Loucy (cell line): ENCODE measurements at regions not wholly inside any gene's neighbourhood (a gene's known extent, or its start where the extent isn't known, plus 50 kb on each side); places are given as distances from the start of the nearest gene placed in this dataset.

Source experiments
- EZH2phosphoT487 ChIP-seq: fragments of 200-600 bp; IDR thresholded peaks from 2 replicates; pipeline ENCODE4 v1.6.1; 2018; ENCODE audit warnings: antibody characterized with exemption, mild to moderate bottlenecking, moderate library complexity, borderline replicate concordance
- TF ChIP-seq, protein P1 (sequence below): fragments of 200-600 bp; sonication (generic); conservative IDR thresholded peaks from 2 replicates; pipeline ENCODE4 v1.5.1; 2014; ENCODE audit warnings: mild to moderate bottlenecking, antibody characterized with exemption, low read length

DNA sequence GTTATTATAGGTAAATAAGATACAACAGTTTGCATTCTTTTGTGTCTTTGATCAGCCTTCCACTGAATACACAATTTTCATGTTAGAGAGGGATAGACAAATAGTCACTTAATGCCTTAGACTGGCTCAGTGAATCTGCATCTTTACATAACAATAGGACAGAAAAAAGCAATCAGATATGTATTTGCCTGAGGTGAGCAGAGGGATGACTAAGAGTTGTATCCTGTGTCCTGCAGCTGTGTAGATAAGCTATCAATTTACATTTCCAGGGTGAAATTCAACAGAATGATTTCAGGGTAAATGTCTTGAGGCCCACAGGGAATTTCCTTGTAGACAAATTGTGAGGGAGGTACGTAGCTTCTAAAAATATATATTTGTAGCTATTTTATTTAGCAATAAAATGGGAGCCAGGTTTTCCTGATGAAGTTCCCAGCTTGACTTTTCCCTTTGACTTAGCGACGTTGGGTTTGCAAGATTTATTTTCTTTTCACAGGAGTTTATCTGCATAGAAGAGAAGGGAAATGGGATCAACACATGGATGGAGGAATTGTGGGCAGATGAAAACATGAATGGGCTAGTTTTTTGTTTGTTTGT lies 586.1 kb upstream of the CDH6 start:
- TF ChIP-seq, protein P1, sequence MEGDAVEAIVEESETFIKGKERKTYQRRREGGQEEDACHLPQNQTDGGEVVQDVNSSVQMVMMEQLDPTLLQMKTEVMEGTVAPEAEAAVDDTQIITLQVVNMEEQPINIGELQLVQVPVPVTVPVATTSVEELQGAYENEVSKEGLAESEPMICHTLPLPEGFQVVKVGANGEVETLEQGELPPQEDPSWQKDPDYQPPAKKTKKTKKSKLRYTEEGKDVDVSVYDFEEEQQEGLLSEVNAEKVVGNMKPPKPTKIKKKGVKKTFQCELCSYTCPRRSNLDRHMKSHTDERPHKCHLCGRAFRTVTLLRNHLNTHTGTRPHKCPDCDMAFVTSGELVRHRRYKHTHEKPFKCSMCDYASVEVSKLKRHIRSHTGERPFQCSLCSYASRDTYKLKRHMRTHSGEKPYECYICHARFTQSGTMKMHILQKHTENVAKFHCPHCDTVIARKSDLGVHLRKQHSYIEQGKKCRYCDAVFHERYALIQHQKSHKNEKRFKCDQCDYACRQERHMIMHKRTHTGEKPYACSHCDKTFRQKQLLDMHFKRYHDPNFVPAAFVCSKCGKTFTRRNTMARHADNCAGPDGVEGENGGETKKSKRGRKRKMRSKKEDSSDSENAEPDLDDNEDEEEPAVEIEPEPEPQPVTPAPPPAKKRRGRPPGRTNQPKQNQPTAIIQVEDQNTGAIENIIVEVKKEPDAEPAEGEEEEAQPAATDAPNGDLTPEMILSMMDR: no peak
- TF ChIP-seq EZH2phosphoT487: no peak
